Activated T-cell treated with anti-CD3 and anti-CD28 coated beads, Interleukin-2, amount 50 U/mL, for 24 hours (primary cell): ENCODE measurements at regions not wholly inside any gene's neighbourhood (a gene's known extent, or its start where the extent isn't known, plus 50 kb on each side); places are given as distances from the start of the nearest gene placed in this dataset.

Experiments used
- DNase-seq: peaks from one replicate; pipeline ENCODE4 v3.0.0-alpha.2; 2020
- H3K27ac Mint-ChIP-seq: 2 replicates; pipeline ENCODE4 v1.8.0; 2020; ENCODE audit warnings: mild to moderate bottlenecking, mixed read lengths
- H3K27me3 Mint-ChIP-seq: 2 replicates; pipeline ENCODE4 v1.8.0; 2020; ENCODE audit warnings: mixed read lengths
- H3K36me3 Mint-ChIP-seq: 2 replicates; pipeline ENCODE4 v1.8.0; 2020; ENCODE audit warnings: low read depth, mixed read lengths
- H3K4me1 Mint-ChIP-seq: 2 replicates; pipeline ENCODE4 v1.8.0; 2020; ENCODE audit warnings: low read depth, mixed read lengths
- H3K4me3 Mint-ChIP-seq: 2 replicates; pipeline ENCODE4 v1.8.0; 2020; ENCODE audit warnings: mild to moderate bottlenecking, moderate library complexity, mixed read lengths
- H3K9me3 Mint-ChIP-seq: 2 replicates; pipeline ENCODE4 v1.8.0; 2020; ENCODE audit warnings: mixed read lengths

DNA sequence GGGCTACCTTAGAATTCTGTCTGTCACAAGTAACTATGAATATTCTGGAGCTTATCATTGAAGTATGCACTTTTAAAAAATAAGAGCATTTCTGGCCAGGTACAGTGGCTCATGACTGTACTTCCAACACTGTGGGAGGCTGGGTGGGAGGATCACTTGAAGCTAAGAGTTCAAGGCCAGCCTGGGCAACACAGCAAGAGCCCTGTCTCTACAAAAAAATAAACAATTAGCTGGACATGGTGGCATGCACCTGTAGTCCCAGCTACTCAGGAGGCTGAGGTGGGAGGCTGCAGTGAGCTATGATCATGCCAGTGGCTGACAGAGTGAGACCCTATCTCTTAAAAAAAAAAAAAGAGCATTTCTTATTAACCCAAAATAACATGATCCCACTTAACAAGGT is 60.0 kb upstream of the BRD7 start:
- Mint-ChIP-seq H3K36me3 (no peaks in the 10 kb centered on the region), H3K9me3 (no peaks in the 10 kb centered on the region), H3K4me3 (no peak overlapping the region), H3K4me1 (no peaks in the 10 kb centered on the region), H3K27ac (no peak overlapping the region), H3K27me3 (peaks cover 9% of the 10 kb centered on the region)
- no peak for DNase-seq

GRCh38 chr16:50428116-50428515 is 59.3 kb upstream of the BRD7 start:
- Mint-ChIP-seq H3K27me3 (peaks cover 7% of the 10 kb centered on the region), H3K4me1 (no peaks in the 10 kb centered on the region), H3K36me3 (no peaks in the 10 kb centered on the region), H3K27ac (no peak overlapping the region), H3K9me3 (no peaks in the 10 kb centered on the region), H3K4me3 (no peak overlapping the region)
- no peak for DNase-seq

DNA sequence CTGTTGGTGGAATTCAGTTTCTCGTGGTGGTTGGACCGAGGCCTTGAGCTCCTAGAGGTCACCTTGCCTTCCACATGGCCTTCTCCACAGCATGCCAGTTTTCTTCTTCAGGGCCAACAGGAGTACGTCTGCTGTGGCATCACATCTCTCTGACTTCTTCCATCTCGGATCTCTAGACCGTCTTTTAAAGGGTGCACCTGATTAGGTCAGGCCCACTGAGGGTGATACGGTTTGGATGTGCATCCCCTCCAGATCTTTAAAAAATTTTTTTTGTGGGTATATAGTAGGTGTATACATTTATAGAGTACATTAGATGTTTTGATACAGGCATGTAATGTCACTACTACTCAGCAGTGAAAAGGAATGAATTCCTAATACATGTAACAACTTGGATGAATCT is 58.3 kb upstream of the BRD7 start:
- H3K4me3 Mint-ChIP-seq = no peak overlapping the region
- H3K27me3 Mint-ChIP-seq = peaks cover 5% of the 10 kb centered on the region
- no peaks in the 10 kb centered on the region for H3K36me3 Mint-ChIP-seq
- no peaks in the 10 kb centered on the region for H3K9me3 Mint-ChIP-seq
- no peaks in the 10 kb centered on the region for H3K4me1 Mint-ChIP-seq
- DNase-seq = no peak
- H3K27ac Mint-ChIP-seq = no peak overlapping the region

DNA sequence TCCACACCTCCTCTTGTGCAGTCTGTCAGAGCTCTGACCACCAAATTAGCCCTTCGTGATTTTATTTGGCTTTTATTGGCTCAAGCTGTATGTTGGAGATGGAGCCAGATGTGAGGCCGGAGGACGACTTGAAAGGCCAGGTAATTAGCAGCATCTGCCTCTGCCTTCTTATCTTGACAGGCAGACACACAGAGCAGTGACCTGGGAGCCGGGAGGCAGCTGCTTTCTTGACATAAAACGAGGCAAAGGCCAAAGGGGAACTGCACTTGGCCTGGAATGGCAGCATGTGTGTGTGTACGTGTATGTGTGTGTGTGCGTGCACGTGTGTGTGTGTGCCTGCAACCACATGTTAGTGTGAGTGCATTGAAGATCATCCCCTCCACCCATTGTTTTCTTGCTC is 56.9 kb upstream of the BRD7 start:
- Mint-ChIP-seq H3K27me3 (peaks cover 5% of the 10 kb centered on the region), H3K27ac (no peak overlapping the region), H3K4me1 (no peaks in the 10 kb centered on the region), H3K36me3 (no peaks in the 10 kb centered on the region), H3K9me3 (no peaks in the 10 kb centered on the region), H3K4me3 (no peak overlapping the region)
- DNase-seq = no peak

GRCh38 chr16:50425044-50425443 is 56.3 kb upstream of the BRD7 start:
- DNase-seq = no peak
- H3K4me1 Mint-ChIP-seq = no peaks in the 10 kb centered on the region
- no peaks in the 10 kb centered on the region for H3K36me3 Mint-ChIP-seq
- peaks cover 3% of the 10 kb centered on the region for H3K9me3 Mint-ChIP-seq
- H3K27me3 Mint-ChIP-seq = peaks cover 5% of the 10 kb centered on the region
- no peak overlapping the region for H3K4me3 Mint-ChIP-seq
- H3K27ac Mint-ChIP-seq = no peak overlapping the region

- Mint-ChIP-seq H3K36me3 (peaks cover 4% of the 10 kb centered on the region), H3K9me3 (peaks cover 22% of the 10 kb centered on the region), H3K4me1 (no peaks in the 10 kb centered on the region), H3K27ac (no peak overlapping the region), H3K4me3 (no peak overlapping the region), H3K27me3 (peaks cover 5% of the 10 kb centered on the region)
- no peak for DNase-seq
Measured at GRCh38 chr16:50422926-50423325, 54.1 kb upstream of the BRD7 start.

GRCh38 chr16:50419116-50419515 is 50.3 kb upstream of the BRD7 start:
- Mint-ChIP-seq H3K27me3 (no peaks in the 10 kb centered on the region), H3K27ac (no peak overlapping the region), H3K36me3 (peaks cover 9% of the 10 kb centered on the region), H3K4me1 (no peaks in the 10 kb centered on the region), H3K9me3 (peaks cover 45% of the 10 kb centered on the region), H3K4me3 (no peak overlapping the region)
- no peak for DNase-seq
